K562 (cell line): ENCODE measurements at regions not wholly inside any gene's neighbourhood (a gene's known extent, or its start where the extent isn't known, plus 50 kb on each side); places are given as distances from the start of the nearest gene placed in this dataset.

Experiments used
- EP300 ChIP-seq: IDR thresholded peaks from 2 replicates; pipeline ENCODE4 v1.6.1; 2012; ENCODE audit warnings: low read length, improper control_type of control experiment
- EZH2 ChIP-seq: IDR thresholded peaks from 2 replicates; pipeline ENCODE4 v1.6.1; 2012; ENCODE audit warnings: low read depth, mild to moderate bottlenecking, inconsistent platforms, low read length, borderline replicate concordance
- KDM5B ChIP-seq: fragments of 200-600 bp; sonication (generic); IDR thresholded peaks from 2 replicates; pipeline ENCODE4 v1.6.1; 2012; ENCODE audit warnings: low read depth, mild to moderate bottlenecking, moderate library complexity, low read length, control low read depth, inconsistent platforms; ENCODE audit not compliant: insufficient replicate concordance
- RFX1 ChIP-seq: fragments of 450-650 bp; IDR thresholded peaks from 2 replicates; pipeline ENCODE4 v1.6.1; 2016; ENCODE audit warnings: mild to moderate bottlenecking, moderate library complexity
- STAG1 ChIP-seq: sonication (generic); formaldehyde crosslinking; IDR thresholded peaks from 2 replicates; pipeline ENCODE4 v1.5.0; 2020; ENCODE audit warnings: missing genetic modification reagents, borderline replicate concordance
- TAF1 ChIP-seq: IDR thresholded peaks from 2 replicates; pipeline ENCODE4 v1.6.1; 2011; ENCODE audit warnings: mild to moderate bottlenecking, low read length, moderate library complexity; ENCODE audit not compliant: insufficient read depth, control insufficient read depth, severe bottlenecking; ENCODE audit errors: extremely low read depth
- TF ChIP-seq, protein P1 (sequence below), 3 experiments: fragments of 200-800 bp in 1 of 3; fragments of 250-450 bp in 1 of 3; fragments of 450-650 bp in 1 of 3; sonication (Bioruptor Pico) in 1 of 3; sonication (Bioruptor generic) in 1 of 3; formaldehyde crosslinking in 1 of 3; IDR thresholded peaks; 2 replicates each; pipeline versions ENCODE4 v1.6.1 to v1.8.0; 2016 to 2022; ENCODE audit warnings: mild to moderate bottlenecking in 2 of 3, missing genetic modification characterization in 2 of 3, missing compliant biosample characterization in 1 of 3, moderate library complexity in 1 of 3

DNA sequence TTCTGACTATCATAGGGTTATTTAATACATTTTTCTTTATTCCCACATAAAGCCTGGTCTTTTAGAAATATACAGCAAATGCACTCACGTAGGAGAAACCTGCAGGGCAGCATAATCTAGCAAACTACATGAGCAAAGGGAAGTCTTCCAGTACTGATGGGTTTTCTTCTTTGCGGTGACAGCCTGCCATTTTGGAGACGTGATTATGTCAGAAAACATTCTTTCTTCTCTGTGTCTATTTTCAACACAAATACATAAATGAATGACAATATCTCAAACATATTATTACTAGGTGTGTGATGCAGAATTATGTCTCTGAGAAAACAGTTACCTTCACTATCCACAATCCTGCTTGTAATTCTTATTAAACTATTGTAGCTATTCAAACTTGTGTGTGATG, 425.0 kb downstream of the GPAM start:
- TF ChIP-seq, protein P1, sequence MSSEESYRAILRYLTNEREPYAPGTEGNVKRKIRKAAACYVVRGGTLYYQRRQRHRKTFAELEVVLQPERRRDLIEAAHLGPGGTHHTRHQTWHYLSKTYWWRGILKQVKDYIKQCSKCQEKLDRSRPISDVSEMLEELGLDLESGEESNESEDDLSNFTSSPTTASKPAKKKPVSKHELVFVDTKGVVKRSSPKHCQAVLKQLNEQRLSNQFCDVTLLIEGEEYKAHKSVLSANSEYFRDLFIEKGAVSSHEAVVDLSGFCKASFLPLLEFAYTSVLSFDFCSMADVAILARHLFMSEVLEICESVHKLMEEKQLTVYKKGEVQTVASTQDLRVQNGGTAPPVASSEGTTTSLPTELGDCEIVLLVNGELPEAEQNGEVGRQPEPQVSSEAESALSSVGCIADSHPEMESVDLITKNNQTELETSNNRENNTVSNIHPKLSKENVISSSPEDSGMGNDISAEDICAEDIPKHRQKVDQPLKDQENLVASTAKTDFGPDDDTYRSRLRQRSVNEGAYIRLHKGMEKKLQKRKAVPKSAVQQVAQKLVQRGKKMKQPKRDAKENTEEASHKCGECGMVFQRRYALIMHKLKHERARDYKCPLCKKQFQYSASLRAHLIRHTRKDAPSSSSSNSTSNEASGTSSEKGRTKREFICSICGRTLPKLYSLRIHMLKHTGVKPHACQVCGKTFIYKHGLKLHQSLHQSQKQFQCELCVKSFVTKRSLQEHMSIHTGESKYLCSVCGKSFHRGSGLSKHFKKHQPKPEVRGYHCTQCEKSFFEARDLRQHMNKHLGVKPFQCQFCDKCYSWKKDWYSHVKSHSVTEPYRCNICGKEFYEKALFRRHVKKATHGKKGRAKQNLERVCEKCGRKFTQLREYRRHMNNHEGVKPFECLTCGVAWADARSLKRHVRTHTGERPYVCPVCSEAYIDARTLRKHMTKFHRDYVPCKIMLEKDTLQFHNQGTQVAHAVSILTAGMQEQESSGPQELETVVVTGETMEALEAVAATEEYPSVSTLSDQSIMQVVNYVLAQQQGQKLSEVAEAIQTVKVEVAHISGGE (CRISPR knock-in tag; IDR thresholded peaks at IDR 0.05): no peak
- TF ChIP-seq EZH2: no peak
- no peak for TF ChIP-seq EP300
- no peak for TF ChIP-seq RFX1
- TF ChIP-seq KDM5B: no peak
- TF ChIP-seq TAF1: no peak
- TF ChIP-seq STAG1 (CRISPR knock-in tag): no peak
